ENCODE measurements at regions not wholly inside any gene's neighbourhood (a gene's known extent, or its start where the extent isn't known, plus 50 kb on each side); places are given as distances from the start of the nearest gene placed in this dataset.

GRCh38 chr10:23695825-23696420, 257.0 kb downstream of the OTUD1 start:
- H3K27me3 ChIP-seq (ENCODE audit: low read depth): peaks cover 61% of the 10 kb centered on the region
- DNase-seq (no peak), ATAC-seq (no peak)
- TF ChIP-seq CTCF (IDR thresholded peaks at IDR 0.05): no peak
- peaks cover 11% of the 10 kb centered on the region for H3K4me1 ChIP-seq
- H3K4me3 ChIP-seq: no peak overlapping the region
- no peak overlapping the region for H3K27ac ChIP-seq
- no peaks in the 10 kb centered on the region for H3K9me3 ChIP-seq
- H3K36me3 ChIP-seq: no peaks in the 10 kb centered on the region
- intact Hi-C loops (cut with DNase I): no loop called here

GRCh38 chr10:23696476-23696875, 257.6 kb downstream of the OTUD1 start:
- peaks cover 61% of the 10 kb centered on the region for H3K27me3 ChIP-seq (ENCODE audit: low read depth)
- no peak overlapping the region for H3K27ac ChIP-seq
- DNase-seq (no peak), ATAC-seq (no peak)
- no peaks in the 10 kb centered on the region for H3K9me3 ChIP-seq
- no peak for TF ChIP-seq CTCF (IDR thresholded peaks at IDR 0.05)
- no peaks in the 10 kb centered on the region for H3K36me3 ChIP-seq
- intact Hi-C loops (cut with DNase I): no loop called here
- H3K4me3 ChIP-seq: no peak overlapping the region
- peaks cover 11% of the 10 kb centered on the region for H3K4me1 ChIP-seq

- no peak overlapping the region for H3K27ac ChIP-seq
- intact Hi-C loops (cut with DNase I): no loop called here
- H3K36me3 ChIP-seq: no peaks in the 10 kb centered on the region
- no peak overlapping the region for H3K4me3 ChIP-seq
- H3K4me1 ChIP-seq: no peaks in the 10 kb centered on the region
- peak; percentile 68 for TF ChIP-seq CTCF (IDR thresholded peaks at IDR 0.05)
- DNase-seq (peak; percentile 52), ATAC-seq (peak; percentile 78 to 89)
- no peaks in the 10 kb centered on the region for H3K9me3 ChIP-seq
- peaks cover 9% of the 10 kb centered on the region for H3K27me3 ChIP-seq (ENCODE audit: low read depth)
Measured at GRCh38 chr10:23702977-23703414, 264.1 kb downstream of the OTUD1 start.

GRCh38 chr10:23715363-23715762, 276.5 kb downstream of the OTUD1 start:
- intact Hi-C loops (cut with DNase I): no loop called here

GRCh38 chr10:23717913-23718312, 279.0 kb downstream of the OTUD1 start:
- no peak for ATAC-seq
- H3K27me3 ChIP-seq (ENCODE audit: low read depth): no peaks in the 10 kb centered on the region
- no peak for TF ChIP-seq CTCF (IDR thresholded peaks at IDR 0.05)
- no peaks in the 10 kb centered on the region for H3K4me1 ChIP-seq
- no peak overlapping the region for H3K4me3 ChIP-seq
- DNase-seq: no peak
- no peaks in the 10 kb centered on the region for H3K9me3 ChIP-seq
- H3K36me3 ChIP-seq: no peaks in the 10 kb centered on the region
- intact Hi-C loops (cut with DNase I): no loop called here
- H3K27ac ChIP-seq: no peak overlapping the region

More at GRCh38 chr10:23715363-23715762, 276.5 kb downstream of the OTUD1 start:
- no peak for ATAC-seq
- TF ChIP-seq CTCF (IDR thresholded peaks at IDR 0.05): no peak
- DNase-seq: no peak
- Histone ChIP-seq H3K27me3 (ENCODE audit: low read depth) (no peaks in the 10 kb centered on the region), H3K27ac (no peak overlapping the region), H3K9me3 (no peaks in the 10 kb centered on the region), H3K4me1 (no peaks in the 10 kb centered on the region), H3K36me3 (no peaks in the 10 kb centered on the region), H3K4me3 (no peak overlapping the region)

All from lower lobe of right lung (tissue), 2 donors.